GOT3 (cell line): ENCODE measurements at regions not wholly inside any gene's neighbourhood (a gene's known extent, or its start where the extent isn't known, plus 50 kb on each side); places are given as distances from the start of the nearest gene placed in this dataset.
"Not testable (repeated sequence)": the region's sequence is repeated elsewhere in the genome, so short reads cannot be mapped to it uniquely, and the experiment has no call there.

Experiments
- DNase-seq: peaks from one replicate; lab custom pipeline; 2025; ENCODE audit warnings: mixed read lengths; lab: John Stamatoyannopoulos, UW

GRCh38 chr20:46785958-46786357 is 76.5 kb downstream of the SLC2A10 start:
- DNase-seq = no peak

- DNase-seq = no peak
Measured at GRCh38 chr20:46786566-46786965, 77.1 kb downstream of the SLC2A10 start.

- DNase-seq = no peak
Measured at GRCh38 chr20:46787991-46788762, 78.7 kb downstream of the SLC2A10 start.

GRCh38 chr20:46788763-46789091 is 79.3 kb downstream of the SLC2A10 start:
- not testable (repeated sequence) for DNase-seq

GRCh38 chr20:46789339-46790028 is 80.0 kb downstream of the SLC2A10 start:
- DNase-seq = no peak

GRCh38 chr20:46791722-46792416 is 82.4 kb downstream of the SLC2A10 start:
- no peak for DNase-seq

GRCh38 chr20:46797206-46797605 is 87.8 kb downstream of the SLC2A10 start:
- DNase-seq = no peak

GRCh38 chr20:46798430-46798829 is 89.0 kb downstream of the SLC2A10 start:
- DNase-seq = no peak

GRCh38 chr20:46799781-46800408 is 90.4 kb downstream of the SLC2A10 start:
- no peak for DNase-seq

GRCh38 chr20:46800409-46800804 is 91.0 kb downstream of the SLC2A10 start:
- no peak for DNase-seq

GRCh38 chr20:46801003-46801702 is 91.7 kb downstream of the SLC2A10 start:
- no peak for DNase-seq

GRCh38 chr20:46802722-46803121 is 91.9 kb upstream of the EYA2 start:
- no peak for DNase-seq

GRCh38 chr20:46803123-46804020 is 91.3 kb upstream of the EYA2 start:
- no peak for DNase-seq

- no peak for DNase-seq
Measured at GRCh38 chr20:46804126-46804525, 90.5 kb upstream of the EYA2 start.

- DNase-seq = no peak
Measured at GRCh38 chr20:46805836-46806235, 88.8 kb upstream of the EYA2 start.

GRCh38 chr20:46807998-46808397 is 86.6 kb upstream of the EYA2 start:
- DNase-seq = no peak

- DNase-seq = no peak
Measured at GRCh38 chr20:46808565-46808964, 86.1 kb upstream of the EYA2 start.

- DNase-seq = no peak
Measured at GRCh38 chr20:46809706-46810360, 84.8 kb upstream of the EYA2 start.

- DNase-seq = no peak
Measured at GRCh38 chr20:46810448-46811223, 84.0 kb upstream of the EYA2 start.
